RWPE1 (cell line): ENCODE measurements at regions not wholly inside any gene's neighbourhood (a gene's known extent, or its start where the extent isn't known, plus 50 kb on each side); places are given as distances from the start of the nearest gene placed in this dataset.

Source experiments
- CTCF ChIA-PET: fragments of 350-600 bp; sonication (Branson Sonifier 250); formaldehyde crosslinking; extraction: SDS; loops from one replicate; lab custom pipeline; 2021; lab: Yijun Ruan, JAX
- POLR2A ChIA-PET: fragments of 400-600 bp; formaldehyde crosslinking; extraction: SDS; loops from one replicate; lab custom pipeline; 2020; ENCODE audit warnings: antibody characterized with exemption; ENCODE audit not compliant: low non-redundant PET; lab: Yijun Ruan, JAX
- DNase-seq: peaks from one replicate; pipeline ENCODE4 v3.0.0; 2012; ENCODE audit warnings: low spot score
- H3K27ac ChIP-seq: fragments of 450-650 bp; 2 replicates; pipeline ENCODE4 v1.5.1; 2017
- TF ChIP-seq, protein P1 (sequence below): fragments of 450-650 bp; conservative IDR thresholded peaks from 2 replicates; pipeline ENCODE4 v1.5.1; 2017; ENCODE audit warnings: low read depth, mild to moderate bottlenecking

DNA sequence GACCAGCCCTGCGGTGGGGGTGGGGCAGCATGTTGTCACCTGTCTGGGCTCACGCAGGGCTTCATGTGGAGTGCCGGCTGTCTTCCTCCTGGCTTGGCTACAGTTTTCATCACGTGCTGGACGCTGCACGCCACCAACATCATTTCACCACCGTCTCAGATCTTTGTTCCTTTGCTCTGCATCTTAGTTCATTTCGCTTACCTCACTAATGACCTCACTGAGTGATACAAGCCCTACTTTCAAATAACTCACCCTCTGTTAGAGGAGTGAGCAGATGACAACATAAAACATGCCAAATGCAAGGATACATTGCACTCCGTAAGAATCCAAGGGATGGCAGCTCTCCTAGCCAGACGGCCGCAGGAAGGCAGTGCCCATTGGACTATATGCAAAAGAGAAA is 527.5 kb downstream of the GALR1 start:
- no peak for DNase-seq
- ChIA-PET CTCF (interaction anchor here (0.5 kb wide), 1 partner anchor 227 kb away, joined by 3 read pairs; no protein-coding TSS in a partner anchor), POLR2A (no interaction called here)
- TF ChIP-seq, protein P1, sequence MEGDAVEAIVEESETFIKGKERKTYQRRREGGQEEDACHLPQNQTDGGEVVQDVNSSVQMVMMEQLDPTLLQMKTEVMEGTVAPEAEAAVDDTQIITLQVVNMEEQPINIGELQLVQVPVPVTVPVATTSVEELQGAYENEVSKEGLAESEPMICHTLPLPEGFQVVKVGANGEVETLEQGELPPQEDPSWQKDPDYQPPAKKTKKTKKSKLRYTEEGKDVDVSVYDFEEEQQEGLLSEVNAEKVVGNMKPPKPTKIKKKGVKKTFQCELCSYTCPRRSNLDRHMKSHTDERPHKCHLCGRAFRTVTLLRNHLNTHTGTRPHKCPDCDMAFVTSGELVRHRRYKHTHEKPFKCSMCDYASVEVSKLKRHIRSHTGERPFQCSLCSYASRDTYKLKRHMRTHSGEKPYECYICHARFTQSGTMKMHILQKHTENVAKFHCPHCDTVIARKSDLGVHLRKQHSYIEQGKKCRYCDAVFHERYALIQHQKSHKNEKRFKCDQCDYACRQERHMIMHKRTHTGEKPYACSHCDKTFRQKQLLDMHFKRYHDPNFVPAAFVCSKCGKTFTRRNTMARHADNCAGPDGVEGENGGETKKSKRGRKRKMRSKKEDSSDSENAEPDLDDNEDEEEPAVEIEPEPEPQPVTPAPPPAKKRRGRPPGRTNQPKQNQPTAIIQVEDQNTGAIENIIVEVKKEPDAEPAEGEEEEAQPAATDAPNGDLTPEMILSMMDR, result no peak
- H3K27ac ChIP-seq, result no peak overlapping the region

DNA sequence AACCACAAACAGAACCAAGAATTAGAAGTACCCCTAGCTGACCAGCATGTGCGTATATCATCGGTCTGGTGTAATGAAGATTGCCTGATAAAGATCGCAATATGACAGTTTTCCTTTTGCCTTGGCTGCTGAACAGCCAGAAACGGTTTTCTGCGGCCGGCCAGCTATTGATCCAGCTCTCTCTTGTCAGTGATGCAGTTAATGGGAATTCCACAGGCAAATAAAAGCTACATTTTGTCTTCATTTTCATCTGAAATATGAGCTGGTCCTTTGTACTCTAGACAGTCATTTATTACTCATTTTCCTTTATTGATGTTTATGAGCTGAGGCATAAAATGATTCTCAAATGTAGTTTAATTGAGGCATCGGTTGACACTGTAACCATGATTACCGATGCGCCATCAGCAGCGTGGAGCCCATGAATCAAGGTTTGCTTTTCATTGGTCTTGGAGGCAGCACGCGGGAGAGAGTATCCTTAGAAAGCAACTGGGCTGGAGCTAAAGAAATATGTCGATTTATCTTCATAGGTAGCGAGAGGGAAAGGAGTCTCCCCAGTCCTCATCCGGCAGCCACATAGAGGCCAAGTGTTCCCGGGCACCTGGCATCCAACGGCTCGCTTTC is 535.2 kb downstream of the GALR1 start:
- POLR2A ChIA-PET, result no interaction called here
- CTCF ChIA-PET, result no interaction called here
- TF ChIP-seq, protein P1, result no peak
- H3K27ac ChIP-seq, result no peak overlapping the region
- DNase-seq, result no peak

DNA sequence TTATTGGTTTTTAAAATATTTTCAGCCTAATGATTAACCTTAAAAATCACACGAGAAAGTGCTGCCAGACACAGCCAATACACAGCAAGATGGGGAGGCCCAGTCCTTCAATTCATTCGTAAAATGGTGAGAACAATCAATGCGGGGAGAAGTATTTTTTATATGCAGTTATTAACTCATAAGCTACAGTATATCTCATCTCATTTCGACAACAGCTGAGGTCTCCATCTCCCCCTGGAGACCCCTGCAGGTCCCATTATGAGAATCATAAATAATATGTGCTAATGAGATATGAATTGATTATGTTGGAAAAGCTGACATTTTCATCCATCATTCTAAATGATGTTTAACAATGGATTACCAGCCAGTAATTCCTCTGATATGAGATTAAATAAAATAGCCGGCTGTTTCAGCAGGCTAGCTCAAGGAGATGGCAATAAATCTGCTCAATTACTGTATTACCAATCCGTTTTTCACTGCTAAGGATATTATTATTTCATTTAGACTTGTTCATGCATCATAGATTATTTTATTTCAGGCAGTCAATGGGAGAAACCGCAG is 535.8 kb downstream of the GALR1 start:
- no peak for DNase-seq
- TF ChIP-seq, protein P1, result no peak
- CTCF ChIA-PET, result no interaction called here
- H3K27ac ChIP-seq, result no peak overlapping the region
- POLR2A ChIA-PET, result no interaction called here

DNA sequence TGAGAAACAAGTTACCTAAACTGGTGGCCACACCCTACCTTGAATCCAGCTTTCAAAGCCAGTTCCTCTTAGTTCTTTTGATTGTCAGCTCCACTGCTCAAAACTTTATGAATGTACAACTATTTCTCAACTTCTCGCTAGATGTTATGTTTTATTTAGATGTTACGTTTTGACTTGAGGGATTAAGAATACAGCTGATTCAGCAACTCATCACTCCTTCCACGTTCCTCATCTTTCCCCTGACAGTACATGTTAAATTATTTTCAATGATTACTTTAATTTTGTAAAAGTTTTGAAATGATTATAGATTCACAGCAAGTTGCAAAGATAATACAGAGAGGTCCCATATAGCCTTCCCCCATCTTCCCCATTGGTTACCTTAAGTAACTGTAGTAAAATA is 553.4 kb downstream of the GALR1 start:
- ChIA-PET POLR2A (no interaction called here), CTCF (interaction anchor here (1.1 kb wide), 1 partner anchor 74 kb away, joined by 4 read pairs; no protein-coding TSS in a partner anchor)
- H3K27ac ChIP-seq, result no peak overlapping the region
- TF ChIP-seq, protein P1, result no peak
- no peak for DNase-seq

DNA sequence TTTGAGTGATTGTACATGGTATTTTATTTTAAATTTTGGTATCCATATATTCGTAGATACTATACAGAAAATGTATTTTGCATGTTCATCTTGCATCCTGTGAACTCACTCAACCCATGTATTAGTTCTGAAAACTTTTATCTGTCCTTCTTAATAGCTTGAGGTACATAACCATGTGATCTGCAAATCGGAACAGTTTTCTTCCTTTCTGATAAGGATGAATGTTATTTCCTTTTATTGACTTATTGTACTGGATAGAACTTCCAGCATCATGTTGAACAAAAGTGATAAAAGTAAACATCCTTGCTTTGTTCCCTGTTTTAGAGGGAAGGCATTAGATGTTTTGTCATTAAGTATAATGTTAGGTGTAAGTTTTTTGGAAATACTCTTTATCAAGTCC is 554.7 kb downstream of the GALR1 start:
- ChIA-PET POLR2A (no interaction called here), CTCF (no interaction called here)
- DNase-seq, result no peak
- no peak overlapping the region for H3K27ac ChIP-seq
- TF ChIP-seq, protein P1, result no peak

DNA sequence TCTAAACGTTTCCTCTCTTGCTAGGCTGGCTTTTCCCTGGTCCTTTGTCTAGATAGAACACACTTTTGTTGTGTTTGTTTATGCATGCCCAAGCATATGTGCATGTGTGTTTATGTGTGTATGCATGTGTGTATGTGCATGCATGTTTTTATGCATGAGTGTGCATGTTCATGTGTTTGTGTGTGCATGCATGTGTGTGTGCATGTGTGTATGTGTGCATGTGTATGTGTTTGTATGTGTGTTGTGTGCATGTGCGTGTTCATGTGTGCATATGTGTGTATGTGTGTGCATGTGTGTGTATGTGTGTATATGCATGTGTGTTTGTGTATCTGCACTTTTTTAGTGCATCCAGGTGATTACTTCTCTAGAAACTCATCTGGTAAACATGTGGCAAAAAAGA is 558.0 kb downstream of the GALR1 start:
- POLR2A ChIA-PET, result no interaction called here
- H3K27ac ChIP-seq, result no peak overlapping the region
- no peak for DNase-seq
- TF ChIP-seq, protein P1, result no peak
- CTCF ChIA-PET, result no interaction called here
